ENCODE measurements at regions not wholly inside any gene's neighbourhood (a gene's known extent, or its start where the extent isn't known, plus 50 kb on each side); places are given as distances from the start of the nearest gene placed in this dataset.

- TF ChIP-seq, protein P1, sequence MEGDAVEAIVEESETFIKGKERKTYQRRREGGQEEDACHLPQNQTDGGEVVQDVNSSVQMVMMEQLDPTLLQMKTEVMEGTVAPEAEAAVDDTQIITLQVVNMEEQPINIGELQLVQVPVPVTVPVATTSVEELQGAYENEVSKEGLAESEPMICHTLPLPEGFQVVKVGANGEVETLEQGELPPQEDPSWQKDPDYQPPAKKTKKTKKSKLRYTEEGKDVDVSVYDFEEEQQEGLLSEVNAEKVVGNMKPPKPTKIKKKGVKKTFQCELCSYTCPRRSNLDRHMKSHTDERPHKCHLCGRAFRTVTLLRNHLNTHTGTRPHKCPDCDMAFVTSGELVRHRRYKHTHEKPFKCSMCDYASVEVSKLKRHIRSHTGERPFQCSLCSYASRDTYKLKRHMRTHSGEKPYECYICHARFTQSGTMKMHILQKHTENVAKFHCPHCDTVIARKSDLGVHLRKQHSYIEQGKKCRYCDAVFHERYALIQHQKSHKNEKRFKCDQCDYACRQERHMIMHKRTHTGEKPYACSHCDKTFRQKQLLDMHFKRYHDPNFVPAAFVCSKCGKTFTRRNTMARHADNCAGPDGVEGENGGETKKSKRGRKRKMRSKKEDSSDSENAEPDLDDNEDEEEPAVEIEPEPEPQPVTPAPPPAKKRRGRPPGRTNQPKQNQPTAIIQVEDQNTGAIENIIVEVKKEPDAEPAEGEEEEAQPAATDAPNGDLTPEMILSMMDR (IDR thresholded peaks at IDR 0.05): no peak
- no peak for TF ChIP-seq POLR2A (IDR thresholded peaks at IDR 0.05)
These were observed 408.2 kb upstream of the PRR16 start for GRCh38 chr5:120055858-120056257.
